ENCODE measurements at regions not wholly inside any gene's neighbourhood (a gene's known extent, or its start where the extent isn't known, plus 50 kb on each side); places are given as distances from the start of the nearest gene placed in this dataset.

GRCh38 chr18:43950062-43950461 is 672.8 kb upstream of the SYT4 start:
- TF ChIP-seq POLR2A (IDR thresholded peaks at IDR 0.05; ENCODE audit: low read depth, low read length) (no peak), TAF1 (IDR thresholded peaks at IDR 0.05; ENCODE audit: borderline replicate concordance, low read depth, low read length) (no peak), POLR2AphosphoS5 (IDR thresholded peaks at IDR 0.05; ENCODE audit: low read depth, low read length) (no peak)
